Muscle of leg (tissue), 3 donors: ENCODE measurements at regions not wholly inside any gene's neighbourhood (a gene's known extent, or its start where the extent isn't known, plus 50 kb on each side); places are given as distances from the start of the nearest gene placed in this dataset.

Experiments
- DNase-seq: peaks from one replicate; pipeline ENCODE4 v3.0.0; 2013
- H3K27ac ChIP-seq: one replicate; pipeline ENCODE4 v1.5.1; 2013; ENCODE audit warnings: mild to moderate bottlenecking, low read length, control low read depth
- H3K27me3 ChIP-seq: one replicate; pipeline ENCODE4 v1.6.1; 2013; ENCODE audit warnings: low read length; ENCODE audit not compliant: control insufficient read depth, insufficient read depth
- H3K36me3 ChIP-seq: one replicate; pipeline ENCODE4 v1.6.1; 2013; ENCODE audit warnings: low read length; ENCODE audit not compliant: control insufficient read depth, insufficient read depth
- H3K4me1 ChIP-seq: one replicate; pipeline ENCODE4 v1.6.1; 2013; ENCODE audit warnings: low read length; ENCODE audit not compliant: control insufficient read depth, insufficient read depth
- H3K4me3 ChIP-seq: one replicate; pipeline ENCODE4 v1.5.1; 2013; ENCODE audit warnings: low read length, control low read depth
- H3K9me3 ChIP-seq: replicated peaks from 2 replicates; pipeline ENCODE4 v1.6.1; 2013; ENCODE audit warnings: low read depth, low read length; ENCODE audit not compliant: control insufficient read depth
- WGBS: methylation state at CpG from one replicate; pipeline ENCODE4 v1.1.5; 2013; ENCODE audit warnings: missing lambda C conversion rate; ENCODE audit not compliant: insufficient coverage; 5-methylcytosine and 5-hydroxymethylcytosine counted together

DNA sequence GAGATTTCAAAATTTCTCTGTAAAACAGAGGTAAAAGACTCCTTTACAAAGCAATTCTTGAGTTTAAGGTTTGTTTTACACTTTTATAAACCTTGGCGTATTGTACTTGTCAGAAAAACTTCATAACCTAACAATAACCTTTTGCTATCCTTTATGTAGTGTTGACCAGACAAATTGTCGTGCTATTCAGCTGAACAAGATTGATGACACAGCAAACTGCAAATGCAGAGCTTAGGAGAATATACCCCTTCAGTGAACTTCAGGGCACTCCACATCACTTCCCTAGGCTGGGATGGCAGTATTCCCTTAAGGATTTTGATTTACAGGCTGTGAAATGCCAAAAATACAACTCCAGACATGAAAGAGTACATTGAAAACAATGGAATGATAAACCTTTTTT is 89.2 kb upstream of the CDH18 start:
- no peaks in the 10 kb centered on the region for H3K9me3 ChIP-seq
- no peak overlapping the region for H3K27ac ChIP-seq
- 75% methylated on average over 1 of the region's 2 CpGs for WGBS
- H3K36me3 ChIP-seq, result no peaks in the 10 kb centered on the region
- no peaks in the 10 kb centered on the region for H3K27me3 ChIP-seq
- H3K4me3 ChIP-seq, result no peak overlapping the region
- DNase-seq, result no peak
- H3K4me1 ChIP-seq, result no peaks in the 10 kb centered on the region

DNA sequence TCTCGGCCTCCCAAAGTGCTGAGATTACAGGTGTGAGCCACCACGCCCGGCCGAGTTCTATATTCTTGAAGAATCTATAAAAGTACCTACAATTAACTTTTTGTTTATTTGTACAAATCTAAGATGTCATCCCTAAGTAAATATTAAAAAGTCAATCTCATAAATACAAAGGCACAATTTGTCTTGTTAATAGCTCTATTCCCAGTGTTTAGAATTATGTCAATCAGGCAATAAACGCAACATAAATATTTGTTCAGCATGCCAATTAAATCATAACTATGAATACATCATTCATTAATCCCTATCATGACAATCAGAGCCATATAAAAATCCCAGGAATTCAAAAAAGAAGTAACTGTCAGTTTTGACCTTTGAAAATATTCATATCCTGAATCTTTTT is 68.9 kb upstream of the CDH18 start:
- H3K4me1 ChIP-seq, result no peaks in the 10 kb centered on the region
- no peak for DNase-seq
- no peaks in the 10 kb centered on the region for H3K36me3 ChIP-seq
- no peaks in the 10 kb centered on the region for H3K9me3 ChIP-seq
- no CpG with 5 or more reads among the region's 5 CpGs for WGBS
- no peaks in the 10 kb centered on the region for H3K27me3 ChIP-seq
- H3K27ac ChIP-seq, result no peak overlapping the region
- no peak overlapping the region for H3K4me3 ChIP-seq

GRCh38 chr5:20055301-20055700 is 67.3 kb upstream of the CDH18 start:
- Histone ChIP-seq H3K27ac (peak overlapping the region; percentile 10), H3K27me3 (no peaks in the 10 kb centered on the region), H3K9me3 (no peaks in the 10 kb centered on the region), H3K4me1 (no peaks in the 10 kb centered on the region), H3K4me3 (no peak overlapping the region), H3K36me3 (no peaks in the 10 kb centered on the region)
- WGBS, result no CpG with 5 or more reads among the region's 1 CpG
- peak; percentile 88 for DNase-seq

DNA sequence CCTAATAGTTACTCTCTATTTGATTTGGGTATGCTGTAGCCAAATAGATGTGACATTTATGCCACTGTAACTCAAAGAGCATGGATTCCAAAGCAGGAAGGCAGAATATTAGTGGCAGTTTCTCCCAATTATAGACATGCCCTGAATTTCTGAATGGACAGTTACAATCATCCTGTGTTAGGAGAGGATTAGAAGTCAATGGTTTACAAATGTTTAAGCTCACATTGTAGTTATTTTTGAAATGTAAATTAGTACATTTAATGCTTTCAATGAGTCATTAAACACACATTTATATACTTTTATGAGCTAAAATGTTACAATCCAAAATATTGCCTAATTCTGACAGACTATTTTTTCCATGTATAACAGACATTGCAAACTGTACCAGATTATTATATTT is 62.3 kb upstream of the CDH18 start:
- DNase-seq, result no peak
- H3K4me3 ChIP-seq, result no peak overlapping the region
- no peaks in the 10 kb centered on the region for H3K27me3 ChIP-seq
- no peaks in the 10 kb centered on the region for H3K9me3 ChIP-seq
- no peaks in the 10 kb centered on the region for H3K36me3 ChIP-seq
- H3K4me1 ChIP-seq, result no peaks in the 10 kb centered on the region
- H3K27ac ChIP-seq, result no peak overlapping the region

- no peak overlapping the region for H3K27ac ChIP-seq
- no peaks in the 10 kb centered on the region for H3K4me1 ChIP-seq
- H3K9me3 ChIP-seq, result no peaks in the 10 kb centered on the region
- DNase-seq, result no peak
- H3K27me3 ChIP-seq, result no peaks in the 10 kb centered on the region
- H3K36me3 ChIP-seq, result no peaks in the 10 kb centered on the region
- no peak overlapping the region for H3K4me3 ChIP-seq
These were observed 56.5 kb upstream of the CDH18 start for GRCh38 chr5:20044460-20044859.

DNA sequence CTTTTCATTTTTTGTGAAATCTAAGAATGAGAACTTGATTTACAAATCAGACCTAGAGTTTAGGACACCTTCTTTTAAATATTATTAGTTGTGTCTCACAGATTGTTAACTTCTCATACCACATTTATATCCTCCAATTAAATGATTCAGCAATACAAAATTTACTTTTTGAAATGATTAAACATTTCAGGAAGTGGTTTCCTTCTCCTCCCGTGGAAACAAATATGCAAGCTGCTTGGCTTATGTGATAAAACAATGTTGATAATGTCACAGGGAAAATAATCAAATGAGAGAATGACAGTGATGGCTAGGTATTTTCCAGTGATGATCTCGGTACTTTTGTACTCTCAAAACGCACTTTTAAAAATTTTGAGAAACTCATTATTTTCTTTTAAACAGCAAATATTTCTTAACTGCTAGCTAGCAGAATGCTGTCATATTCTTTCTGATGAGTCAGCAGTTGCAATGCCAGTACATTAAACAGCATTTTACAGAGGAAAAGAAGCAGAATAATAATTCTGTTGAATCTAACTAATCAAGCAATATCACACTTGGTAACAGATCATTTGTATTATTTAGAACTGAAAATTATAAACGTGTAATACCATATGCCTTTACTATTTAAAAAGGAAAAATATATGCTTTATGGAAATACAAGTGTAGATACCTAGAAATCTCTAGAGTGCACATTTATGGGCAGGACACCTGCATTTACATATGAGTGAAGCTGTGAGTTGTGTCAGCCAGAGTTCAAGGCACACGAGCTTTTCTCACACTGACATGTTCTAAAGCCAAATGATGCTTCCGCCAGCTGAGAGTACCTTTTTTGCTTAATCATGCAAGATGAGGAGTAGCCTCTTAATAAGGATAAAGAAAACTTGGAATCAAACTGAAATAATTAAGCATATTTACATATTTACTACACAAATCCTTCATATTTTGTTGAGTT is 53.6 kb upstream of the CDH18 start:
- no peaks in the 10 kb centered on the region for H3K36me3 ChIP-seq
- H3K9me3 ChIP-seq, result peaks cover 2% of the 10 kb centered on the region
- H3K4me3 ChIP-seq, result no peak overlapping the region
- H3K27ac ChIP-seq, result peak overlapping the region; percentile 38
- H3K27me3 ChIP-seq, result no peaks in the 10 kb centered on the region
- no peaks in the 10 kb centered on the region for H3K4me1 ChIP-seq
- no CpG with 5 or more reads among the region's 6 CpGs for WGBS
- peak; percentile 78 for DNase-seq

GRCh38 chr5:20040901-20041300 is 52.9 kb upstream of the CDH18 start:
- H3K27ac ChIP-seq, result no peak overlapping the region
- H3K9me3 ChIP-seq, result peaks cover 2% of the 10 kb centered on the region
- H3K4me1 ChIP-seq, result no peaks in the 10 kb centered on the region
- H3K27me3 ChIP-seq, result no peaks in the 10 kb centered on the region
- H3K36me3 ChIP-seq, result no peaks in the 10 kb centered on the region
- H3K4me3 ChIP-seq, result no peak overlapping the region
- WGBS, result no CpG with 5 or more reads among the region's 4 CpGs
- DNase-seq, result no peak
